Right lobe of liver (tissue), 6 donors: ENCODE measurements at regions not wholly inside any gene's neighbourhood (a gene's known extent, or its start where the extent isn't known, plus 50 kb on each side); places are given as distances from the start of the nearest gene placed in this dataset.

Experiments
- ATAC-seq, 4 donors: fragments of 200-7000 bp; cut with Tn5 transposase; one replicate each; pipeline ENCODE4 v1.9.1; 2020; ENCODE audit warnings: mild to moderate bottlenecking in 4 of 4, moderate library complexity in 4 of 4
- DNase-seq, 3 donors: peaks; one replicate each; pipeline ENCODE4 v3.0.0-alpha.2; 2020
- H3K27ac ChIP-seq, 3 donors: fragments of 200-600 bp; one replicate each; pipeline ENCODE4 v1.8.0; 2022
- H3K27me3 ChIP-seq, 2 donors: fragments of 200-600 bp; one replicate each; pipeline ENCODE4 v1.8.0; 2022
- H3K36me3 ChIP-seq, 4 donors: fragments of 200-600 bp; sonication (generic) in 1 of 4; one replicate each; pipeline versions ENCODE4 v1.5.1 to v1.8.0; 2017 to 2022; ENCODE audit warnings: control low read depth in 1 of 4
- H3K4me1 ChIP-seq, 4 donors: fragments of 200-600 bp; sonication (generic) in 1 of 4; one replicate each; pipeline versions ENCODE4 v1.5.1 to v1.8.0; 2017 to 2022; ENCODE audit warnings: control low read depth in 1 of 4
- H3K4me3 ChIP-seq, 3 donors: fragments of 200-600 bp; one replicate each; pipeline ENCODE4 v1.8.0; 2022
- H3K9me3 ChIP-seq, 4 donors: fragments of 200-600 bp; sonication (generic) in 1 of 4; one replicate each; pipeline versions ENCODE4 v1.5.1 to v1.8.0; 2017 to 2022; ENCODE audit warnings: control low read depth in 1 of 4
- POLR2A ChIP-seq: fragments of 450-650 bp; IDR thresholded peaks from one replicate; pipeline ENCODE4 v1.6.1; 2017; ENCODE audit warnings: antibody characterized with exemption, mild to moderate bottlenecking
- WGBS: methylation state at CpG from one replicate; pipeline ENCODE4 v1.1.6; 2018; ENCODE audit warnings: low coverage, low lambda C conversion rate; ENCODE audit not compliant: insufficient coverage; ENCODE audit errors: missing lambda C conversion rate; 5-methylcytosine and 5-hydroxymethylcytosine counted together
- intact Hi-C, 2 donors: fragments of 100-400 bp; cut with DNase I; formaldehyde crosslinking; loops; one replicate each; pipeline versions ENCODE4 v1.11.2 to v1.14.1; 2022
- TF ChIP-seq, protein P1 (sequence below), 4 donors: fragments of 200-600 bp in 3 of 4; fragments of 450-650 bp in 1 of 4; IDR thresholded peaks; one replicate each; pipeline versions ENCODE4 v1.5.1 to v1.8.0; 2016 to 2022; ENCODE audit warnings: antibody characterized with exemption in 4 of 4, mild to moderate bottlenecking in 2 of 4
- donor health status: DM: no; HTN: yes; CAD: no.
- donor health status: DM: no; HTN: no; CAD: no.
- donor health status: DM: no; HTN: no; CAD: no.
- donor health status: DM: no; HTN: yes; CAD: no.
- donor health status: DM: no; HTN: yes; CAD: no.

DNA sequence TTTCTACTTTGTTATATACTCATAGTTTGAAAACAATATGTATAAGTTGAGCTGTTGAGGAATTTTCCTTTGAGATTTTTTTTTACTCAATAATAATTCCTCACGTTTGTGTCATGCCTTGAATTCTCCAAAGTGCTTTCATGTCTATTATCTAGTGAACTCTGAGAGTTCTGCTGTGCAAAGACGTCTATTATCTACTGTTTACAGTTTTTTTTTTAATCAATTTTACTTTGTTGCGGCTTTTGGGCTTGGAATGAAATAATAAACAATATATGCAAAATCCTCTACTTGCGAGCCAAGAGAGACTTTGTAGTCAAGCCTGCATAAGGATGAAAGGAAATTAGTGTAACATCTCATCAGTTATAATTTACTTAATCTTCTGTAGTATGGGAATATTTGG is 107.2 kb upstream of the FRMD6 start:
- no peaks in the 10 kb centered on the region for H3K27me3 ChIP-seq
- DNase-seq (no peak), ATAC-seq (no peak)
- intact Hi-C loops: no loop called here
- H3K9me3 ChIP-seq: no peaks in the 10 kb centered on the region
- peaks cover 0 to 18% (median 7%) of the 10 kb centered on the region in 4 donors for H3K4me1 ChIP-seq
- H3K36me3 ChIP-seq: no peaks in the 10 kb centered on the region
- no peak overlapping the region for H3K27ac ChIP-seq
- H3K4me3 ChIP-seq: no peak overlapping the region
- TF ChIP-seq, protein P1, sequence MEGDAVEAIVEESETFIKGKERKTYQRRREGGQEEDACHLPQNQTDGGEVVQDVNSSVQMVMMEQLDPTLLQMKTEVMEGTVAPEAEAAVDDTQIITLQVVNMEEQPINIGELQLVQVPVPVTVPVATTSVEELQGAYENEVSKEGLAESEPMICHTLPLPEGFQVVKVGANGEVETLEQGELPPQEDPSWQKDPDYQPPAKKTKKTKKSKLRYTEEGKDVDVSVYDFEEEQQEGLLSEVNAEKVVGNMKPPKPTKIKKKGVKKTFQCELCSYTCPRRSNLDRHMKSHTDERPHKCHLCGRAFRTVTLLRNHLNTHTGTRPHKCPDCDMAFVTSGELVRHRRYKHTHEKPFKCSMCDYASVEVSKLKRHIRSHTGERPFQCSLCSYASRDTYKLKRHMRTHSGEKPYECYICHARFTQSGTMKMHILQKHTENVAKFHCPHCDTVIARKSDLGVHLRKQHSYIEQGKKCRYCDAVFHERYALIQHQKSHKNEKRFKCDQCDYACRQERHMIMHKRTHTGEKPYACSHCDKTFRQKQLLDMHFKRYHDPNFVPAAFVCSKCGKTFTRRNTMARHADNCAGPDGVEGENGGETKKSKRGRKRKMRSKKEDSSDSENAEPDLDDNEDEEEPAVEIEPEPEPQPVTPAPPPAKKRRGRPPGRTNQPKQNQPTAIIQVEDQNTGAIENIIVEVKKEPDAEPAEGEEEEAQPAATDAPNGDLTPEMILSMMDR (IDR thresholded peaks at IDR 0.05): no peak
- no peak for TF ChIP-seq POLR2A
- 57% methylated on average over 4 of the region's 4 CpGs for WGBS

DNA sequence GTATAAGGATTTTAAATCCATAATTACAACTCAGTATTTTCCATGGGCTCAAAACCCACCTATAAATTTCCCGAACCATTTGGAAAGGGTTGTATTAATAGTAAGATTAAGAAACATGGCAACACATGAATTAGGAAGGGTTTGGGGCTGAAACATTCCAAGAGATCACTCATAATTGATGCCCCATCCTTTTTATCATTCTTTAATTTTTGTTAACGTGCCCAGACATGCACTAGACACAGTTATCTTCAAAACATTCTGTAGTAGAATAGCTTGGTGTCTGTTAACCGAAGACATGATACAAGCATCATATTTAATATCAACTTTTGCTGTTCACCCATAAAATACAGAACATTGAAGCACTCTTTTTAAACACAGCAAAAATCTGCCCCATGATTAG is 106.8 kb upstream of the FRMD6 start:
- H3K4me3 ChIP-seq: no peak overlapping the region
- no peaks in the 10 kb centered on the region for H3K9me3 ChIP-seq
- intact Hi-C loops: no loop called here
- TF ChIP-seq, protein P1 (IDR thresholded peaks at IDR 0.05): no peak
- TF ChIP-seq POLR2A: no peak
- no peaks in the 10 kb centered on the region for H3K27me3 ChIP-seq
- WGBS: 70% methylated on average over 3 of the region's 3 CpGs
- no peak overlapping the region for H3K27ac ChIP-seq
- no peaks in the 10 kb centered on the region for H3K36me3 ChIP-seq
- H3K4me1 ChIP-seq: peaks cover 0 to 18% (median 7%) of the 10 kb centered on the region in 4 donors
- ATAC-seq: no peak
- no peak for DNase-seq

DNA sequence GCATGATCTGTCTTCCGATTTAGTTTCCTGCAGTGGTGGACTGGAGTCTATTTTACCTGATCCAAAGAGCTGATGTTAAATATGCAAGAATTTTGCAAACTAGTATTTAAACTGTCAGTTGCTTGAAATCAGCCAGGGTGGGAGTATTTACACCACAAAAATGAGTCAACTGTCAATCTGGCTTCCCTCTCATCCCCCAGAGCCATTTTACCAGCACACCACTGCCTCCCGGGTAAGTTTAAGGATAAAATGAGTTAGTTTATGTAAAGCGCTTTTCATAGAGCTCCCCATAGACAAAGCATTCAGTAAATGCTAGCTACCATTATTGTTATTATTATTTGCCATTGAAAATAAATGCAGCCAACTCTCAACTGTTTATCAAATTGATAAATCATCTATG is 106.3 kb upstream of the FRMD6 start:
- Histone ChIP-seq H3K36me3 (no peaks in the 10 kb centered on the region), H3K4me3 (no peak overlapping the region), H3K4me1 (peaks cover 0 to 18% (median 7%) of the 10 kb centered on the region in 4 donors), H3K27me3 (no peaks in the 10 kb centered on the region), H3K27ac (no peak overlapping the region), H3K9me3 (no peaks in the 10 kb centered on the region)
- 75% methylated on average over 3 of the region's 3 CpGs for WGBS
- ATAC-seq: no peak
- TF ChIP-seq POLR2A: no peak
- TF ChIP-seq, protein P1 (IDR thresholded peaks at IDR 0.05): no peak
- intact Hi-C loops: no loop called here
- DNase-seq: no peak

DNA sequence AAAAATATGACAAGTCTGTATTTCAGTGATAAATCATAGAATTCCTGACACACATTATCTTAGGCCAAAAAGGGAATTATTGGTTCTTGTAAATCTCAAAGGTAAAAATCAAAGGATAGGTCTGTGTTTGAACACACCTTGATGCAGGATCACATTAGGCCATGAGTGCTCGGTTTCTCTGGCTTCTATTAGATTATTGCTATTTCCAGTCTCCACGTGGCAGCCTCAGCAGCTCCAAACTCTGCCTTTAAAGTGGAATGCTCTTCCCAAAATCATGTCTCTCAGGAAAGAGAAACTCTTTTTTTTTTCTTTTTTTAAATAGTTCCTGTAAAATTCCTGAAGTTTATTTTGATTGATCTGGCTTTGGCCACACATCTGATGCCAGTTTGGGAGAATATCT is 105.6 kb upstream of the FRMD6 start:
- no peaks in the 10 kb centered on the region for H3K27me3 ChIP-seq
- peak in 2 of 4 donors; percentile 17 to 39 for ATAC-seq
- no peak overlapping the region for H3K4me3 ChIP-seq
- peak overlapping the region in 1 of 3 donors; percentile 14 for H3K27ac ChIP-seq
- DNase-seq: no peak
- peaks cover 0 to 18% (median 7%) of the 10 kb centered on the region in 4 donors for H3K4me1 ChIP-seq
- intact Hi-C loops: no loop called here
- no peaks in the 10 kb centered on the region for H3K9me3 ChIP-seq
- no peaks in the 10 kb centered on the region for H3K36me3 ChIP-seq
- TF ChIP-seq, protein P1 (IDR thresholded peaks at IDR 0.05): no peak
- TF ChIP-seq POLR2A: no peak
- WGBS: 46% methylated on average over 2 of the region's 2 CpGs
